ENCODE measurements at regions not wholly inside any gene's neighbourhood (a gene's known extent, or its start where the extent isn't known, plus 50 kb on each side); places are given as distances from the start of the nearest gene placed in this dataset.

DNA sequence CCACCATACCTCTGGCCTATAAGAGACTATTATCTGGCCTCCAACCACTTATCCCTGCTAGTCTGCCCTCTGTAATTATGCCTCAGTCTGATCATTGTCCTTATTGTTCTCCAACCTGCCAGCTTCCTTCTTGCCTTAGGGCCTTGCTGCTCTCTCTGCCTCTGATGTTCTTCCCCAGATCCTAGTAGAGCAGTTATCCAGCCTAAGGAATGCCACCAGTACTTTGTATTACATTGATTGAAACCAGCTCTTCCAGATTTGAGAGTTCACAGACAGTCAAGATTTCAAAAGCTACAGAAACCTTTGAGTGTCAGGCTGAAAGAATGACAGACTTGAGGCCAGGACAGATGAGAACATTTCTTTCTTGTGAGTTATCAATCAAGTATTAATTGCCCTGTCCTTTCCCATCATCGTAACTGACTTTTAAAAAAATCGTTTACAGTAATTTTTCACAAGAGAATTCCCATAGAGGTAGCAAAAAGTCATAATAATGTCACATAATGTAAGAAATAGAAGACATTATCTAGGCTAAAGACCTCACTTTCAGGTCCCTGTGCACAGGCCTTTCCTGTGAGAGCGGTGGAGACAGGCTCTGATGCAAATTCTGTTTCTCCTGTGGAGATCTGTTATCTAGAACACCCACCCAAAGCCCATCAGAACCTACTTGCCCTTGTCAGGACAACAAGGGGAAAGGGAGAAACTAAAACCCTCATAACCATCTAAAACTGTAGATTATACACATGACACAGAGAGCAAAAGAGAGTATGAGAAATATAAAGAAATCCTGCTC, 64.1 kb upstream of the GUCY1A1 start:
- TF ChIP-seq CTCF (conservative IDR thresholded peaks at IDR 0.05; ENCODE audit: low read depth in 2 of 2) (no peak), EZH2 (IDR thresholded peaks at IDR 0.05; ENCODE audit: low read depth, unreplicated experiment) (no peak)

Measured in GM23338 (cell line).